CD1c-positive myeloid dendritic cell (primary cell): ENCODE measurements at regions not wholly inside any gene's neighbourhood (a gene's known extent, or its start where the extent isn't known, plus 50 kb on each side); places are given as distances from the start of the nearest gene placed in this dataset.

Experiments
- DNase-seq: peaks from one replicate; pipeline ENCODE4 v3.0.0-alpha.2; 2016; ENCODE audit errors: extremely low spot score

- no peak for DNase-seq
Observed at GRCh38 chr3:74564560-74564959, 49.9 kb downstream of the CNTN3 start.

GRCh38 chr3:74562558-74563269, 51.7 kb downstream of the CNTN3 start:
- DNase-seq: no peak

GRCh38 chr3:74561881-74562280, 52.6 kb downstream of the CNTN3 start:
- no peak for DNase-seq

GRCh38 chr3:74559261-74559660, 55.2 kb downstream of the CNTN3 start:
- DNase-seq: no peak

GRCh38 chr3:74550686-74551085, 63.8 kb downstream of the CNTN3 start:
- no peak for DNase-seq

- no peak for DNase-seq
Observed at GRCh38 chr3:74546426-74546825, 68.0 kb downstream of the CNTN3 start.

GRCh38 chr3:74542441-74542840, 72.0 kb downstream of the CNTN3 start:
- DNase-seq: no peak

GRCh38 chr3:74539876-74540275, 74.6 kb downstream of the CNTN3 start:
- no peak for DNase-seq

- DNase-seq: no peak
Observed at GRCh38 chr3:74538669-74539068, 75.8 kb downstream of the CNTN3 start.

- DNase-seq: no peak
Observed at GRCh38 chr3:74537857-74538256, 76.6 kb downstream of the CNTN3 start.

- no peak for DNase-seq
Observed at GRCh38 chr3:74537164-74537563, 77.3 kb downstream of the CNTN3 start.

GRCh38 chr3:74535281-74535680, 79.2 kb downstream of the CNTN3 start:
- DNase-seq: no peak

GRCh38 chr3:74534611-74535010, 79.8 kb downstream of the CNTN3 start:
- DNase-seq: no peak

- DNase-seq: no peak
Observed at GRCh38 chr3:74532446-74532845, 82.0 kb downstream of the CNTN3 start.

- DNase-seq: no peak
Observed at GRCh38 chr3:74531491-74531890, 83.0 kb downstream of the CNTN3 start.

GRCh38 chr3:74529145-74529544, 85.3 kb downstream of the CNTN3 start:
- no peak for DNase-seq

- no peak for DNase-seq
Observed at GRCh38 chr3:74527566-74527965, 86.9 kb downstream of the CNTN3 start.

- no peak for DNase-seq
Observed at GRCh38 chr3:74523811-74524210, 90.6 kb downstream of the CNTN3 start.

- no peak for DNase-seq
Observed at GRCh38 chr3:74520895-74521294, 93.6 kb downstream of the CNTN3 start.

- no peak for DNase-seq
Observed at GRCh38 chr3:74518610-74519009, 95.8 kb downstream of the CNTN3 start.

- no peak for DNase-seq
Observed at GRCh38 chr3:74516019-74516418, 98.4 kb downstream of the CNTN3 start.

- no peak for DNase-seq
Observed at GRCh38 chr3:74515451-74515850, 99.0 kb downstream of the CNTN3 start.

- DNase-seq: no peak
Observed at GRCh38 chr3:74511078-74511477, 103.4 kb downstream of the CNTN3 start.

- DNase-seq: no peak
Observed at GRCh38 chr3:74510261-74510818, 104.1 kb downstream of the CNTN3 start.
